Stimulated activated CD8-positive, alpha-beta memory T cell treated with anti-CD3 and anti-CD28 coated beads, Interleukin-4, amount 100 ng/mL, for 4 hours (primary cell): ENCODE measurements at regions not wholly inside any gene's neighbourhood (a gene's known extent, or its start where the extent isn't known, plus 50 kb on each side); places are given as distances from the start of the nearest gene placed in this dataset.
A peak's percentile ranks its signal among the peaks of the same experiment; 100 is the strongest.
"Not testable (repeated sequence)": the region's sequence is repeated elsewhere in the genome, so short reads cannot be mapped to it uniquely, and the experiment has no call there.

ENCODE experiments used
- DNase-seq, 2 donors: peaks; one replicate each; pipeline ENCODE4 v3.0.0-alpha.2; 2020; ENCODE audit warnings: low read depth in 2 of 2, low spot score in 1 of 2

DNA sequence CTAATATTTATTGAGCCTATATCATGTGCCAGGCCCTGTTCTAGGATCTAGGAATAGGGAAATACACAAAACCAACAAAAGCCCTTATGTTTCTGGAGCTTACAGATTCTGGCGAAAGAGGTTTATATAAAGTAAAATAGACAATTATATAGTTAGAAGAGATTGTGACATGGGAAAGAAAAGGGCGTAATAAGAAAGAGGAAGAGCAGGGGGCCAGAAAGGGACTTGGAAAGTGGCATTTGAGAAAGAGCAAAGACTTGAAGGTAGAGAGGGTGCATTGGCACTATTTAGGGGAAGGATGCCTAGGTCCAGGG is 322.5 kb upstream of the FAM78B start:
- no peak for DNase-seq

DNA sequence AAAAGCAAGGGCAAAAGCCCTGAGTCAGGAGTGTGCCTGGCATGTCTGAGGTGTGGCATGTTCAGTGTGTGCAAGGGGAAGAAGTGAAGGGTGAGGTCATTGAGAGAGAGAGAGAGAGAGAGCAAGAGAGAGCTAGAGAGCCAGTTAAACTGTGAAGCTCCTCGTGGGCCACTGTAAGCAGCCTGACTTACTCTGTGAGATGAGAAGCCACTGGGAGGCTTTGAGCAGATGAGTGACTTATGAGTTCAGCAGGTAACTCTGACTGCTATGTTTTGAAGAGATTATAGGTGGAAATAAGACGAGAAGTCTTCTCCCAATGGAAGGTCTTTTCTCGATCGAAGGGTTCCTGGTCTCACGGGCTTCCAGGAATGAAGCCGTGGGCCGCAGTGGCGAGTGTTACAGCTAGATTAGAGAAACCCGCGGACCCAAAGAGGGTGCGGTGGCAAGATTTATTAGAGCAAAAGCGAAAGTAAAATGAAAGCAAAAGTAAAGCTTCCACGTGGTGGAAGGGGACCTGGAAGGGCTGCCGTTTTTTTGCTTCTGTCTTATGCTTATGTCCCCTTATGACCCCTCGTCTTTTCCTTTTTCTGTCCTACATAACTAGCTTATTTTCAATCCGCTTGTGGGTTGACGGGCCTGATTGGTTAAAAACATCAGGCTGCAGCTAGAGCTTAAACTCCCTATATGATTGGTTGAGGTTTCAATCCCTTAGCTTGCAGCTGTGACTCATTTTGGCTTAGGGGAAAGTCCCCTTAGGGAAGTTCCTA is 323.1 kb upstream of the FAM78B start:
- peak in 1 of 2 donors; percentile 15 for DNase-seq

DNA sequence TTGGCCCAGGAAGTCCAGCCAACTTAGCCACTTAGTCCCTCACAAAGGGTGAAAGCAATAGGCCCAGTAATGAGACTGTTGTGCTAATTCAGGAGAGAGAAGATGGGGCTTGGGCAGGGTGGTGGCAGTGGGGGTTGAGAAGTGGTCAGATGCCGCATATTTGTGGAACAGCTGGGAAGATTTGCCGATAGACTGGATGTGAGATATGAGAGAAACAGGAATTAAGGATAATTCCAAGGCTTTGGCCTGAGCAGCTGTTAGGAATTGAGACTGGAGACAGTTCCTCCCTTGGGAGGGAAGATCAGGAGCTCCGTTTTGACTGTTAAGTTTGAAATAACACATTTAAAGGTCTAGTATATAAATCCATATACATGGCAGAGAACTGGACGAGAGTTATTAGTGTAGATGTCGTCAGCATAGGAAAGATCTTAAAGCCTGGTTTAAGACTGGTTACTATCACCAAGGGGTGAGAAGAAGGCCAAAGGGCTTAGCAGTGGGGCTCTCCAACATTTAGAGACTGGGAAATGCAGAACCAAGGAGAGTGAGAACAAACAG is 323.7 kb upstream of the FAM78B start:
- DNase-seq, result no peak

DNA sequence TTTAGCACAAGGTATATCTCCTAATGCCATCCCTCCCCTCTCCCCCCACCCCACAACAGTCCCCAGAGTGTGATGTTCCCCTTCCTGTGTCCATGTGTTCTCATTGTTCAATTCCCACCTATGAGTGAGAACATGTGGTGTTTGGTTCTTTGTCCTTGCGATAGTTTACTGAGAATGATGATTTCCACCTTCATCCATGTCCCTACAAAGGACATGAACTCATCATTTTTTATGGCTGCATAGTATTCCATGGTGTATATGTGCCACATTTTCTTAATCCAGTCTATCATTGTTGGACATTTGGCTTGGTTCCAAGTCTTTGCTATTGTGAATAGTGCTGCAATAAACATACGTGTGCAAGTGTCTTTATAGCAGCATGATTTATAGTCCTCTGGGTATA is 327.0 kb upstream of the FAM78B start:
- not testable (repeated sequence) for DNase-seq

DNA sequence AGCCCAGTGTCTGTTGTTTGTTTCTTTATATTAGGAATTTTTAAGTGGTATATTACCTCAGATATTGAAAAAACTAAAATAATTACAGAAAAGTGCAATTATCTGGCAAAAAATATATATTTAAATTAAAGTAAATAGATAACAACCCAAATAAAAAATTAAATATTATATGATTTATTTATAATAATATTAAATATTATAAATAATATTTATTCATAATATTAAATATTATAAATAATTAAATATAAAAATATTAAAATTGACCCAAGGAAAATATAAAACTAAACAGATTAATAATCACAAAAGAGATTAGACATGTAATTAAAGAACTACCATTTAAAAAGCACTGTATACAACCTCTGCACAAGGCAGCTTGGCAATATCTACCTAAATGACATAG is 331.9 kb upstream of the POGK start:
- no peak for DNase-seq

DNA sequence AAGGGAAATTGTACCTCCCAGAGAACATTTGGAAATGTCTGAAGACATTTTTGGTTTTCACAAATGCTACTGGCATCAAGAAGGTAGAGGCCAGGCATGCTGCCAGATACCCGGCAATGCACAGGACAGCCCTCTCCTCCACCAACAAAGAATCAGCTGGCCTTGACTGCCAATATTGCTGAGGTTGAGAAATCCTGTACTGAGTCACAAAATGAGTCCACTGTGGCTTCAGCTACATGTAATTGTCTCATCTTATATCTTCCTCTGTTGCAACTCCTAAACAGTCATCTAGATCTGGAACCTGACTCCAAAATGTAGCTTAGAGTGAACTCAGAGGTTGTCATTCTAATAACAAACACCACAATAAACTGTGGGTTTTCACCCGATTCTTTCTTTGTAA is 327.5 kb upstream of the POGK start:
- DNase-seq, result no peak

DNA sequence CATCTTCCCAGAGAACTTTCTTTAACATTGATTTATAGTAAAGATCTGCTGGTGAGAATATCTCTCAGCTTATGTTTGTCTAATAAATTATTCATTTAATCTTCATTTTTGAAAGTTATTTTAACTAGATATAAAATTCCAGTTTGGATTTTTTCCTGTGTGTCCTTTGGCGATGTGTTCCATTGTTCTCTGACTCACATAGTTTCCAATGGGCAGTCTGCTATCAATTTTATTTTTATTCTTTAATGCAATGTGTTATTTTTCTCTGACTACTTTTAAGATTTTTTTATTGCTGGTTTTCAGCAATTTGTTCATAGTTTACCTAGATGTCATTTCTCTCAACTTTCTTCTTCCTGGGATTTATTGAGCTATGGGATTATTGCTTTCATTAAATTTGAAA is 325.2 kb upstream of the POGK start:
- no peak for DNase-seq

DNA sequence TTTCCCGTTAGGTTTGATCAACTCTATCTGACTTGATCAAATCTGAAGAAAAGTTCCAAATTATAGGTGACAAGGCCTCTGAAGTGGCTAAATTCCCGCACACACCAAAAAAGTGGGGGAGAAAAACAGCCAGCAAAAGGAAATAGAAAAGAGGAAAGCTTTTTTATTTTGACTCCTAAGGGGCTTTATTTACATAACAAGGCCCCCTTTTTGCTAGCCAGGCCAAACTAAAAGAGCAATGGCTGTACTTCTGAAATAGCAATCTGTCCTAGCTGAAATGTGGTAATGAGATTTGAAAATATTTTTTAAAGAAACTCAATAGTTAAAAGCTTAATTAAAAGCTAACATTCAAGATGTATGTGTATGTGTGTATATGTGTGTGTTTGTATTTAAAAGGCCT is 311.5 kb upstream of the POGK start:
- no peak for DNase-seq

DNA sequence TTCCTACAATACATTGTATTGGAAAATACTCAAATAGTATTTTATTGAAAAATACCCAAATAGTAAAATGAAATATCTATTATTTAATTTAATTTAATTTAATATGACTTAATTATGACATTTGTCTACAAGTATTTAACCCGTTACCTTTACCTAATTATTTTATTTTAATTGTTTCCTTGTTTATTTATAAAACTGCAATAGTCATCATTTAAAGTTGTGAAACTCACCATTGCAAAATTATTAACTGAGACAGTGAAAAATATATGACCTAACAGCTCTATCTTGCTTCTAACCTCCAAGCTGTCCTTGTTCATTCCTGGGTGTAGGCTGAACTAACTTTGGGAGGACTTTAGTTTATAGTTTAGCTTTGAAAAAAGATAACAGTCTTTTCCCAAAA is 300.6 kb upstream of the POGK start:
- DNase-seq, result no peak

DNA sequence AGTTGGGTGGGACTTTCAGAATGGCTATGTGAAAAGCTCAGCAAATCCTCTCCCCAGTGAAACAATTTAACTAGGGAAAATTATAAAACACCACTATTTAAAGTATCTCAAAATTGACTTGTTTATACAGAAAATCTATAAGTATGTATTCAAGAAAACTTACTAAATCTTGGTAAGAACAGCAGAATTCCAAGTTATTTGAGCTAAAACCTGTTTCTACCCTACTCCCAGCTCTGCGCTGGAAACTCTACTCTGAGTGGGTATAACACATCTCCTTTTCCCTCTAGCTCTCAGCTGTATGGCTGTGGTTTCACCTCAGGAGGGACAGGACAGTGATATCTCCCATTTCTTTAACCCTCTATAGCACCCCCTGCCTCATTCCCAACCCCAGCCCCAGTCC is 295.2 kb upstream of the POGK start:
- DNase-seq, result no peak

DNA sequence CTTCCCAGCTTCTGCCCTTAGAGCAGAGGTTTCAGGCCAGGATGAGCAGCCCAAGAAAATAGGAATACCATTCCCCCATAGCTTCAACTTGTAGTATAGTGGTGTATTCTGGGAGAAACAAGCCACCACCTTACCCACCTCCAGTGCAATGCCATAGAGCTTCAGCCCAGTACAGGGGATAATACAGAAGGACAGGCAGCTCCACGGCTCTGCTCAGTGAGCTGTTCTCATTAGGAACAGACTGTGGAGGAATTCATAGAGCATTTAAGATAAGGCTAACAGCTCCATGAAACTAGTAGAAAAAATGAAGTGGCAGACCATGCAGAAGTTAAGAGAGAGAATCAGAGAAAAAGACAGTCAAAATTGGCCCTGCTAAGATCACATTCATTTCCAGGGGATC is 294.7 kb upstream of the POGK start:
- no peak for DNase-seq

DNA sequence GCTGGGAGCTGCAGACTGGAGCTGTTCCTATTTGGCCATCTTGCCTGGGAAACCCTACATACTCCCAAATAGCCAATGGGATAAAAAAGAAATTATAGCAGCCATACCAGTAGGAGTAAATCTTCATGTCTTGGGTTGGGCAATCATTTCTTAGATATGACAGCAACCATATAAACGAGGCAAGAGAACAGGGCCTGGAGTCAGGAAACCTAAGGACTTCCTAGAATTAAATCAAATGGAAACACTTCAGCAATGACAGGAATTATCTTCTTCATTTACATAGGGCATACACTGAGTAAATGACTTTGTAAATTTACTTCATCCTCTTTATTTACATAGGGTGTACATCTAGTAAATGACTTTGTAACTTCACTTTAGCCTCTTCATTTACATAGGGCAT is 286.6 kb upstream of the POGK start:
- no peak for DNase-seq

DNA sequence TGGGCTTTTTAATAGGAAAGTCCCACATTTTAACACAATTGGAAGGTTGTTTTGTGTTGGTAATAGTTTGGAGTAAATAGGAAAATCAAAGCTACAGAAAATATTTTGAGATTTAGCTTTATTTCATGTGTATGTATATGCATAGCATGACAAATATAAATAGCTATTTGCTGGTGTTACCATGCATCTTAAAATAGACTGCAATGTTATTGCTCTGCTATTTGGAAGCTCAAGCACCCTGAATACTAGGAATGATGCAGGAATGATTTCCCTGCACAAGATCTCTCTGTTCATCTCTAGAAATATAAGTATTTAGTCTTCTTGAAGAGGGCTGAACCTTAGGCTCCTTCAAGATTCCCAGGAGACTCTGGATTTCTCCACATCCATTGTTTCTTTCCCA is 268.3 kb upstream of the POGK start:
- no peak for DNase-seq

DNA sequence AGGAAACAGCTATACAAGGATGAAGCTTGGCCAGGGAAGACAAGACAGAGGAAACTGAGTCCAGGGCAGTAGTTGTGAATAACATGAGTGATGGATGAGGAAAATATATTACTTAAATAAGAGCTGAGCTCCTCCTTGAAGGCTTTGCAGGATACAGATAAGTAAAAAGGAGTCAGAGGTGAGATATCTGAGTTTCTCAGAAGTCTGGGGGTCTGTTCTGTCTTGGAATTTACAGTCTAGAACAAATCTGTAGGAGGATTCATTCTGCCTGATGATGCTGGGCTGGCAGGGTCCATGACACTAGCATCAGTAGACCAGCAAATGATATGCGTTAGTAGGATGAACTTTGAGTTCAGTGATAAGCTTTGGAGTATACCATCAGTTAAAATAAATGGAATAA is 266.1 kb upstream of the POGK start:
- no peak for DNase-seq

DNA sequence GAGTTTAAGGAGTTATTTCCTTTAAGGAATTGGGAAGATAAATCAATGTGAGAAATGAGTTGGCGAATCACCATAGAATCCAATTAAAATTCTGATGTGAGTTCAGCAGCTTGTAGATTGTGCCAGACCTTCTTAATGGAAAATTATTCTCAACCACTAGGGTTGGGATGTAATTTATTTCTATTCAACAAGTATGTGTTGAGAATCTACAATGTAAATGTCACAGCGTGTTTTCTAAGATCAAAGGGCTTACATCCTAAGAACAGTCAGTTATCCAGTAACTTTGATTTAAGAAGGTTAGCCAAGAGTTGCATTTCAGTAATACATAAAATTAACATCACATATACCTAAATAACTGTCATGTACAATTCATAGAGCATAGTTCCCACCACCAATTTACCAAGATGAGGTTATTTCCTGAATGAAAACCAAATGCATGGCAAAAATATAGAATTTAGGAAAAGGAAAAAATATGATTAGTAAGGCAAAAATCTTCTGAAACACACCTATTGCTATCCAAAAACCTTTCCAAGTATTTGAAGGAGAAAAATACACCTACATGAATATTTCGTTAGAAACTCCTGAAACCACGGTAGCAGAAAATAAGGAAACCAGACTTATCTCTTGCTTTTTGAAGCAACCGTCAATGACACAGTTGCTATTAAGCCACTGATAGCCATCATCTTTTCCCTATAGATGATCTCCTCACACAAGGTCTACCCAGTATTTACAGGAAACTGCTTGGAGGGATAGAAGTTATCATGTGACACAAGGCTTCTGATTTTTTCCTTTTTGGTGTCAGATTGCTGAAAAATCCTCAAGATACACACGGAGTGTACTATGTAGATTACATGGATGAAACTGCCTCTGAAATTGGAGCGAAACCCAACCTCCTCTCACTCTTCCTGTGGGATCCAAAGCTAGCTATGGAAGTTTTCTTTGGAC is 259.4 kb upstream of the POGK start:
- no peak for DNase-seq

DNA sequence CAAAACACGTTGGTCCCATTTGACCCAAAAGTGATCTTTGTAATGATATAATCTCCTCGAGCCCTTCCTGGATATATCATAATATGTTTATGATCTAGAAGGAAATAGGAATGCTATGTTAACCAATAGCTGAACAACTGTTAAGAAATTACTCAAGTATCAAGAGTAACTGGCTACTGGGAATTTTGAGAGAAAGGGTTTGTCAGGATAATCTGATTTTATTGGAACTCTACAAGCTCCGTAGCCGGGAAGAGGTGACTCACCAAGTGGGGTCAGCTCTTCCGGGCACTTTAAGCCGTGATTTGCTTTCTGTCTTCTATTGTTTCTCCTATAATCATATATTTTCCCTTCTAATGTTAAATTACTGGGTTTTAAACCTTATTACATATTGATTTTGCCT is 250.5 kb upstream of the POGK start:
- DNase-seq, result no peak

DNA sequence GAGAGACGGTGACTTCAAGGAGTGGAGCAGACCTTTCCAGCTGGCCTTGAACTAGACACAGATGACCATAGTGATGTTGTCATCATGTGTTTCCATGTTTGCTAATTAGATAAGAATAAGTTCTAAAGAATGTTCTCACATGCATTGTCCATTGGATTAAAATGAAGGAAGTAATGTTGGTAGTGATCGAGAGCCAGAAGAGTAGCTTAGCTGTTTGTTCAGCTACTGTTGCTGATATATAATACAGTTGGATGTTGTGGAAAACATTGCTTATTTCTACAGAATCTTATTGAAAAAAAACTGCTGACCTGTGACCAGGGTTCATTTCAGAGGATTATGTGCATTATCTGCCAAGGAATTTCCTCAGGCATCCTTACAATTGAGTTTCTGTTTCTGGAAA is 249.1 kb upstream of the POGK start:
- no peak for DNase-seq

DNA sequence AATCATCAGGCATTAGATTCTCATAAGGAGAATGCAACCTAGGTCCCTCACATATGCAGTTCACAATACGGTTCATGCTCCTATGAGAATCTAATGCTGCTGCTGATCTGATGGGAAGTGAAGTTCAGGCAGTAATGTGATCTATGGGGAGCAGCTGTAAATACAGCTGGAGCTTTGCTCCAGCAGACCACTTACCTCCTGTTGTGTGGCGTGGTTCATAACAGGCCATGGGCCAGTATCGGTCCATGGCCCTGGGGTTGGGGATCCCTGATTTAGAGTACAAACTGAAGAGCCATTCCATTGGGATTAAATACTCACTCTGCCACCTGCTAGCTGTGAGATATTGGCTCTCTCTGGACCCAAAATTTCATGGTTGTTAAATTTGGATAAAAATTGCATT is 244.6 kb upstream of the POGK start:
- no peak for DNase-seq

DNA sequence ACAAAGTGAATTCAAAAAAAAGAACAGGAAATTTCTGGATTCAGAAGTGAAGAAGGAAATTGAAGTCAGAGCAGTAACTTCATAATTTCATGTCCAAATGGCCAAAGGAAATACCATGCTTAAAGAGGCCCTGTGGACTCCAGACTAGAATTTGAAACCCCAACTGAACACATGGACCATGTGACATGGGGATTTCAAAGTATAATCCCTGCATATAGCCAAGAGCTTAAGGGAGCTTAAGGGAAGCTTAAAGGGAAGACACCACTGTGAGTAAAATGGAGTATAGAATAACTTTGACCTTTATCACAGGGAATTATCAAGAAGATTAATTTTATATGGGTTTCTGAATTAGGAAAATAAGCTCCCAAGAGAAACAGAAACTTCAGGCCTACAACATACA is 241.8 kb upstream of the POGK start:
- DNase-seq, result no peak

DNA sequence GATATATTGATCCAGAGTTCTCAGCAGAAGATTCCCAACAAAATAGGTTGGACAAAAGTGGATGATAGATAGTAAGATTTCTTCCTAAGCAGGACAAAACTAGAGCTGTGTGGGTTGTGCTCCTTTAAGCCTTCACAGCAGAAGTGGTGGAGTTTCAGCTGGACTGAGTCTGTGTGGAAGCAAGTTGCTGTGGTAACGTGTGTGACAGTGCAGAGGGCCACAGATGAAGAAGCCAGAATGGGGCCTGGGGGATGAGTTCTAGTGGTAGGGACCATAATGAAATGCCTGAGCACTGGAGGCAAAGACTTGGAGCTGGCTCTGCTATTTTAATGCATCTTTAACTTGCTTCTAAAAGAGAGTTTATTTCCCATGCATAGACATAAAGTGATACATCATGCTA is 238.7 kb upstream of the POGK start:
- DNase-seq, result no peak

DNA sequence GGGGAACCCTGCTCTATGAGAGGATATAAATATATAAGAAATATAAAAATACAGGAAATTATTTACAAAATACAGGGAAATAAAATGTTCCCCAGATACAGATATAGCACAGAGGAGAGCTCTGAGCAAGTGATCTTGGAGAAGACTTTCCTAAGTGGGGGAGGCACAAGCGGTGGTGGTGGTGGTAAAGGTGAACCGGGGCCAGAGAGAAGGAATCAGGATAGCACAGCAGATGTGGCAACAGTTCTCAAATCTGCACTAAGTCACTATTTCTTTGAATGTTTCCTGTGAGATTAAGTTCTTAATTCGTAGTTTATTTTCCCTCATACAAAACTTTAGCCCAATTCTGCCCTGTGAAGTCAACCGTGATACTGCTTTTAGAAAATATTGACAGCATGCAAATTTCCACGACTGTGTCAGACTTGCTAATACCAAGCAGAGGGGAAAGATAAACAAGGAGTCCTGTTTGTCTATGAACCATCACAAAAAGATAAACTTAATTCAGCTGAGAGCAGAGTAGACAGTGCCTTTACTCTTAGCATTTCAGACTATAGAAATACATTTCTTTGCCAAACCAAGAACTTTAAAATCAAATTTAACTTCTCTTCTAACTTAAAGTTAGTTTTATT is 237.5 kb upstream of the POGK start:
- no peak for DNase-seq

DNA sequence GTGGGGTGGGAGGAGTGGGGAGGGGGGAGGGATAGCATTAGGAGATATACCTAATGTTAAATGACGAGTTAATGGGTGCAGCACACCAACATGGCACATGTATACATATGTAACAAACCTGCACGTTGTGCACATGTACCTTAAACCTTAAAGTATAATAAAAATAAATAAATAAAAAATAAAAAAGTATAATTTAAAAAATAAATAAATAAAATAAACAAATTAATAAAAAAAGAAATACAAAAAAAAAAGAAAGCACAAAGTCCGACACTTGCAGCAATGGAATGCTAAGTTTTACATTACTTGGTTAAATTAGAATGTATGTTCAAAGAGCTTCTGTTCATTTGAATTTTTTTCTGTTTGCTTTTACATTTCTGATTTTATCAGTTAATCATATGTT is 236.5 kb upstream of the POGK start:
- not testable (repeated sequence) for DNase-seq
